ENCODE measurements at regions not wholly inside any gene's neighbourhood (a gene's known extent, or its start where the extent isn't known, plus 50 kb on each side); places are given as distances from the start of the nearest gene placed in this dataset.

- Histone ChIP-seq H3K4me3 (ENCODE audit: extremely low read depth, insufficient read depth, low read length, poor library complexity, severe bottlenecking) (no peak overlapping the region), H3K9me3 (ENCODE audit: control insufficient read depth, low read length) (no peaks in the 10 kb centered on the region), H3K27ac (ENCODE audit: low read depth, low read length, severe bottlenecking) (no peak overlapping the region), H3K36me3 (ENCODE audit: control insufficient read depth, insufficient read depth, low read length) (no peaks in the 10 kb centered on the region), H3K4me1 (ENCODE audit: control insufficient read depth, insufficient read depth, low read length, poor library complexity, severe bottlenecking) (peaks cover 11% of the 10 kb centered on the region)
- WGBS, 2 experiments (ENCODE audit: insufficient coverage in 2 of 2), result no CpG with 5 or more reads among the region's 2 CpGs
Observed at GRCh38 chr5:130290219-130290618, 386.0 kb downstream of the CHSY3 start.

- H3K4me3 ChIP-seq (ENCODE audit: extremely low read depth, insufficient read depth, low read length, poor library complexity, severe bottlenecking), result no peak overlapping the region
- 73 to 75% methylated on average over 1 to 2 of the region's 6 CpGs for whole genome bisulfite sequencing, 2 experiments (ENCODE audit: insufficient coverage in 2 of 2)
- H3K9me3 ChIP-seq (ENCODE audit: control insufficient read depth, low read length), result no peaks in the 10 kb centered on the region
- no peak overlapping the region for H3K27ac ChIP-seq (ENCODE audit: low read depth, low read length, severe bottlenecking)
- H3K36me3 ChIP-seq (ENCODE audit: control insufficient read depth, insufficient read depth, low read length), result no peaks in the 10 kb centered on the region
- H3K4me1 ChIP-seq (ENCODE audit: control insufficient read depth, insufficient read depth, low read length, poor library complexity, severe bottlenecking), result peaks cover 11% of the 10 kb centered on the region
Observed at GRCh38 chr5:130289132-130290088, 385.1 kb downstream of the CHSY3 start.

GRCh38 chr5:130287438-130287837, 383.2 kb downstream of the CHSY3 start:
- Histone ChIP-seq H3K36me3 (ENCODE audit: control insufficient read depth, insufficient read depth, low read length) (no peaks in the 10 kb centered on the region), H3K9me3 (ENCODE audit: control insufficient read depth, low read length) (no peaks in the 10 kb centered on the region), H3K27ac (ENCODE audit: low read depth, low read length, severe bottlenecking) (no peak overlapping the region), H3K4me1 (ENCODE audit: control insufficient read depth, insufficient read depth, low read length, poor library complexity, severe bottlenecking) (peaks cover 11% of the 10 kb centered on the region), H3K4me3 (ENCODE audit: extremely low read depth, insufficient read depth, low read length, poor library complexity, severe bottlenecking) (no peak overlapping the region)

- Histone ChIP-seq H3K36me3 (ENCODE audit: control insufficient read depth, insufficient read depth, low read length) (no peaks in the 10 kb centered on the region), H3K4me1 (ENCODE audit: control insufficient read depth, insufficient read depth, low read length, poor library complexity, severe bottlenecking) (peaks cover 11% of the 10 kb centered on the region), H3K27ac (ENCODE audit: low read depth, low read length, severe bottlenecking) (no peak overlapping the region), H3K9me3 (ENCODE audit: control insufficient read depth, low read length) (no peaks in the 10 kb centered on the region), H3K4me3 (ENCODE audit: extremely low read depth, insufficient read depth, low read length, poor library complexity, severe bottlenecking) (no peak overlapping the region)
- 80% methylated on average over 1 of the region's 2 CpGs; no CpG with 5 or more reads in 1 of the 2 experiments for WGBS, 2 experiments (ENCODE audit: insufficient coverage in 2 of 2)
Observed at GRCh38 chr5:130286971-130287370, 382.7 kb downstream of the CHSY3 start.

GRCh38 chr5:130282049-130282448, 377.8 kb downstream of the CHSY3 start:
- WGBS, 2 experiments (ENCODE audit: insufficient coverage in 2 of 2), result 100% methylated on average over 1 of the region's 1 CpG
- no peaks in the 10 kb centered on the region for H3K36me3 ChIP-seq (ENCODE audit: control insufficient read depth, insufficient read depth, low read length)
- H3K9me3 ChIP-seq (ENCODE audit: control insufficient read depth, low read length), result no peaks in the 10 kb centered on the region
- H3K4me3 ChIP-seq (ENCODE audit: extremely low read depth, insufficient read depth, low read length, poor library complexity, severe bottlenecking), result no peak overlapping the region
- H3K4me1 ChIP-seq (ENCODE audit: control insufficient read depth, insufficient read depth, low read length, poor library complexity, severe bottlenecking), result no peaks in the 10 kb centered on the region
- no peak overlapping the region for H3K27ac ChIP-seq (ENCODE audit: low read depth, low read length, severe bottlenecking)

- no peaks in the 10 kb centered on the region for H3K9me3 ChIP-seq (ENCODE audit: control insufficient read depth, low read length)
- no peak overlapping the region for H3K27ac ChIP-seq (ENCODE audit: low read depth, low read length, severe bottlenecking)
- no peaks in the 10 kb centered on the region for H3K36me3 ChIP-seq (ENCODE audit: control insufficient read depth, insufficient read depth, low read length)
- no peak overlapping the region for H3K4me3 ChIP-seq (ENCODE audit: extremely low read depth, insufficient read depth, low read length, poor library complexity, severe bottlenecking)
- 95 to 96% methylated on average over 3 to 5 of the region's 8 CpGs for WGBS, 2 experiments (ENCODE audit: insufficient coverage in 2 of 2)
- no peaks in the 10 kb centered on the region for H3K4me1 ChIP-seq (ENCODE audit: control insufficient read depth, insufficient read depth, low read length, poor library complexity, severe bottlenecking)
Observed at GRCh38 chr5:130280528-130281217, 376.4 kb downstream of the CHSY3 start.

- no CpG with 5 or more reads among the region's 1 CpG for WGBS, 2 experiments (ENCODE audit: insufficient coverage in 2 of 2)
- Histone ChIP-seq H3K36me3 (ENCODE audit: control insufficient read depth, insufficient read depth, low read length) (no peaks in the 10 kb centered on the region), H3K4me3 (ENCODE audit: extremely low read depth, insufficient read depth, low read length, poor library complexity, severe bottlenecking) (no peak overlapping the region)
Observed at GRCh38 chr5:130279386-130279785, 375.1 kb downstream of the CHSY3 start.

GRCh38 chr5:130278136-130278535, 373.9 kb downstream of the CHSY3 start:
- H3K36me3 ChIP-seq (ENCODE audit: control insufficient read depth, insufficient read depth, low read length), result no peaks in the 10 kb centered on the region
- no peak overlapping the region for H3K4me3 ChIP-seq (ENCODE audit: extremely low read depth, insufficient read depth, low read length, poor library complexity, severe bottlenecking)
- 95% methylated on average over 7 to 8 of the region's 8 CpGs for WGBS, 2 experiments (ENCODE audit: insufficient coverage in 2 of 2)
- no peak overlapping the region for H3K27ac ChIP-seq (ENCODE audit: low read depth, low read length, severe bottlenecking)
- H3K9me3 ChIP-seq (ENCODE audit: control insufficient read depth, low read length), result no peaks in the 10 kb centered on the region
- H3K4me1 ChIP-seq (ENCODE audit: control insufficient read depth, insufficient read depth, low read length, poor library complexity, severe bottlenecking), result no peaks in the 10 kb centered on the region

More at GRCh38 chr5:130279386-130279785, 375.1 kb downstream of the CHSY3 start:
- no peak overlapping the region for H3K27ac ChIP-seq (ENCODE audit: low read depth, low read length, severe bottlenecking)
- no peaks in the 10 kb centered on the region for H3K9me3 ChIP-seq (ENCODE audit: control insufficient read depth, low read length)
- no peaks in the 10 kb centered on the region for H3K4me1 ChIP-seq (ENCODE audit: control insufficient read depth, insufficient read depth, low read length, poor library complexity, severe bottlenecking)

- Histone ChIP-seq H3K4me1 (ENCODE audit: control insufficient read depth, insufficient read depth, low read length, poor library complexity, severe bottlenecking) (no peaks in the 10 kb centered on the region), H3K9me3 (ENCODE audit: control insufficient read depth, low read length) (no peaks in the 10 kb centered on the region), H3K27ac (ENCODE audit: low read depth, low read length, severe bottlenecking) (no peak overlapping the region), H3K4me3 (ENCODE audit: extremely low read depth, insufficient read depth, low read length, poor library complexity, severe bottlenecking) (no peak overlapping the region), H3K36me3 (ENCODE audit: control insufficient read depth, insufficient read depth, low read length) (no peaks in the 10 kb centered on the region)
- 85 to 88% methylated on average over 5 to 7 of the region's 8 CpGs for WGBS, 2 experiments (ENCODE audit: insufficient coverage in 2 of 2)
Observed at GRCh38 chr5:130277522-130277921, 373.3 kb downstream of the CHSY3 start.

GRCh38 chr5:130277002-130277401, 372.7 kb downstream of the CHSY3 start:
- Histone ChIP-seq H3K9me3 (ENCODE audit: control insufficient read depth, low read length) (no peaks in the 10 kb centered on the region), H3K4me1 (ENCODE audit: control insufficient read depth, insufficient read depth, low read length, poor library complexity, severe bottlenecking) (no peaks in the 10 kb centered on the region), H3K36me3 (ENCODE audit: control insufficient read depth, insufficient read depth, low read length) (no peaks in the 10 kb centered on the region), H3K4me3 (ENCODE audit: extremely low read depth, insufficient read depth, low read length, poor library complexity, severe bottlenecking) (no peak overlapping the region), H3K27ac (ENCODE audit: low read depth, low read length, severe bottlenecking) (no peak overlapping the region)
- WGBS, 2 experiments (ENCODE audit: insufficient coverage in 2 of 2), result 89 to 94% methylated on average over 2 to 5 of the region's 5 CpGs

- 56 to 59% methylated on average over 2 of the region's 2 CpGs for WGBS, 2 experiments (ENCODE audit: insufficient coverage in 2 of 2)
- Histone ChIP-seq H3K27ac (ENCODE audit: low read depth, low read length, severe bottlenecking) (no peak overlapping the region), H3K4me3 (ENCODE audit: extremely low read depth, insufficient read depth, low read length, poor library complexity, severe bottlenecking) (no peak overlapping the region), H3K9me3 (ENCODE audit: control insufficient read depth, low read length) (no peaks in the 10 kb centered on the region), H3K4me1 (ENCODE audit: control insufficient read depth, insufficient read depth, low read length, poor library complexity, severe bottlenecking) (no peaks in the 10 kb centered on the region), H3K36me3 (ENCODE audit: control insufficient read depth, insufficient read depth, low read length) (no peaks in the 10 kb centered on the region)
Observed at GRCh38 chr5:130272837-130273236, 368.6 kb downstream of the CHSY3 start.
